ENCODE measurements at regions not wholly inside any gene's neighbourhood (a gene's known extent, or its start where the extent isn't known, plus 50 kb on each side); places are given as distances from the start of the nearest gene placed in this dataset.

GRCh38 chr1:238409932-238410331 lies 519.2 kb upstream of the ZP4 start:
- no peak for DNase-seq
- Histone ChIP-seq H3K9me3 (no peaks in the 10 kb centered on the region), H3K27me3 (no peaks in the 10 kb centered on the region), H3K4me1 (no peaks in the 10 kb centered on the region), H3K4me3 (ENCODE audit: low read depth, low read length) (no peak overlapping the region), H3K36me3 (no peaks in the 10 kb centered on the region)
- no peak for TF ChIP-seq CTCF (IDR thresholded peaks at IDR 0.05; ENCODE audit: low read depth, low read length)

- no peak overlapping the region for H3K4me3 ChIP-seq (ENCODE audit: low read depth, low read length)
- H3K4me1 ChIP-seq: no peaks in the 10 kb centered on the region
- TF ChIP-seq CTCF (IDR thresholded peaks at IDR 0.05; ENCODE audit: low read depth, low read length): no peak
- no peak for DNase-seq
- H3K36me3 ChIP-seq: no peaks in the 10 kb centered on the region
- no peaks in the 10 kb centered on the region for H3K9me3 ChIP-seq
- no peaks in the 10 kb centered on the region for H3K27me3 ChIP-seq
These were observed 518.6 kb upstream of the ZP4 start for GRCh38 chr1:238409191-238409850.

- no peaks in the 10 kb centered on the region for H3K27me3 ChIP-seq
- no peak for TF ChIP-seq CTCF (IDR thresholded peaks at IDR 0.05; ENCODE audit: low read depth, low read length)
- no peaks in the 10 kb centered on the region for H3K4me1 ChIP-seq
- DNase-seq: no peak
- H3K36me3 ChIP-seq: no peaks in the 10 kb centered on the region
- no peaks in the 10 kb centered on the region for H3K9me3 ChIP-seq
- no peak overlapping the region for H3K4me3 ChIP-seq (ENCODE audit: low read depth, low read length)
These were observed 518.0 kb upstream of the ZP4 start for GRCh38 chr1:238408737-238409136.

GRCh38 chr1:238406098-238406860 lies 515.6 kb upstream of the ZP4 start:
- DNase-seq: no peak
- Histone ChIP-seq H3K4me1 (no peaks in the 10 kb centered on the region), H3K4me3 (ENCODE audit: low read depth, low read length) (no peak overlapping the region), H3K9me3 (no peaks in the 10 kb centered on the region), H3K27me3 (no peaks in the 10 kb centered on the region), H3K36me3 (no peaks in the 10 kb centered on the region)
- TF ChIP-seq CTCF (IDR thresholded peaks at IDR 0.05; ENCODE audit: low read depth, low read length): no peak

- Histone ChIP-seq H3K4me1 (no peaks in the 10 kb centered on the region), H3K9me3 (no peaks in the 10 kb centered on the region), H3K36me3 (no peaks in the 10 kb centered on the region), H3K4me3 (ENCODE audit: low read depth, low read length) (no peak overlapping the region), H3K27me3 (no peaks in the 10 kb centered on the region)
- TF ChIP-seq CTCF (IDR thresholded peaks at IDR 0.05; ENCODE audit: low read depth, low read length): no peak
- no peak for DNase-seq
These were observed 514.2 kb upstream of the ZP4 start for GRCh38 chr1:238404921-238405320.

- H3K9me3 ChIP-seq: no peaks in the 10 kb centered on the region
- H3K4me1 ChIP-seq: no peaks in the 10 kb centered on the region
- H3K36me3 ChIP-seq: no peaks in the 10 kb centered on the region
- TF ChIP-seq CTCF (IDR thresholded peaks at IDR 0.05; ENCODE audit: low read depth, low read length): no peak
- no peak overlapping the region for H3K4me3 ChIP-seq (ENCODE audit: low read depth, low read length)
- no peaks in the 10 kb centered on the region for H3K27me3 ChIP-seq
- DNase-seq: no peak
These were observed 513.8 kb upstream of the ZP4 start for GRCh38 chr1:238404481-238404880.

Data from BE2C (cell line).